ENCODE measurements at regions not wholly inside any gene's neighbourhood (a gene's known extent, or its start where the extent isn't known, plus 50 kb on each side); places are given as distances from the start of the nearest gene placed in this dataset.

GRCh38 chr10:4434516-4435071, 391.4 kb upstream of the AKR1E2 start:
- TF ChIP-seq GATA3 (IDR thresholded peaks at IDR 0.05; ENCODE audit: low read depth, low read length) = no peak
- no peak for TF ChIP-seq GATA2 (IDR thresholded peaks at IDR 0.05; ENCODE audit: low read depth, low read length)

All from SH-SY5Y (cell line).